IMR-90 (cell line): ENCODE measurements at regions not wholly inside any gene's neighbourhood (a gene's known extent, or its start where the extent isn't known, plus 50 kb on each side); places are given as distances from the start of the nearest gene placed in this dataset.

ENCODE experiments used
- ATAC-seq: fragments of 200-7000 bp; cut with Tn5 transposase; 2 replicates; pipeline ENCODE4 v1.9.1; 2020; ENCODE audit warnings: low read depth, mild to moderate bottlenecking, moderate library complexity
- BruUV-seq: library from RNA; stranded (reverse); fragments of 400-500 nt; replicated peaks from 2 replicates; lab custom pipeline; 2021; lab: Mats Ljungman, UMichigan
- CTCF ChIA-PET: fragments of 300-600 bp; formaldehyde crosslinking; extraction: SDS; loops from one replicate; lab custom pipeline; 2021; ENCODE audit warnings: antibody characterized with exemption; lab: Yijun Ruan, JAX
- POLR2A ChIA-PET: fragments of 300-600 bp; sonication (Branson Sonifier 250); formaldehyde crosslinking; loops from one replicate; lab custom pipeline; 2022; ENCODE audit warnings: antibody characterized with exemption; ENCODE audit not compliant: unreplicated experiment; lab: Charles Lee
- DNase-seq: peaks from one replicate; pipeline ENCODE4 v3.0.0; 2013
- H2AFZ ChIP-seq: replicated peaks from 2 replicates; pipeline ENCODE3; 2013; ENCODE audit warnings: low read length, mild to moderate bottlenecking; ENCODE audit not compliant: poor library complexity
- H2AK5ac ChIP-seq: 2 replicates; pipeline ENCODE4 v1.6.1; 2013; ENCODE audit warnings: low read depth, low read length, inconsistent platforms
- H2AK9ac ChIP-seq: replicated peaks from 2 replicates; pipeline ENCODE3; 2013; ENCODE audit warnings: mild to moderate bottlenecking, low read depth, low read length, moderate library complexity; ENCODE audit not compliant: poor library complexity
- H2BK120ac ChIP-seq: 2 replicates; pipeline ENCODE4 v1.6.1; 2013; ENCODE audit warnings: low read depth, low read length, inconsistent platforms
- H2BK15ac ChIP-seq: 3 replicates; pipeline ENCODE4 v1.6.1; 2013; ENCODE audit warnings: low read depth, low read length, inconsistent platforms
- H2BK20ac ChIP-seq: 2 replicates; pipeline ENCODE4 v1.6.1; 2013; ENCODE audit warnings: low read depth, mild to moderate bottlenecking, inconsistent platforms, low read length, moderate library complexity
- H2BK5ac ChIP-seq: 2 replicates; pipeline ENCODE4 v1.6.1; 2013; ENCODE audit warnings: mild to moderate bottlenecking, low read depth, low read length, inconsistent platforms; ENCODE audit not compliant: poor library complexity, severe bottlenecking
- H3K14ac ChIP-seq: replicated peaks from 2 replicates; pipeline ENCODE4 v1.6.1; 2013; ENCODE audit warnings: low read depth, low read length, inconsistent platforms
- H3K18ac ChIP-seq: 2 replicates; pipeline ENCODE4 v1.6.1; 2013; ENCODE audit warnings: low read depth, low read length, control low read depth
- H3K23ac ChIP-seq: 2 replicates; pipeline ENCODE4 v1.6.1; 2013; ENCODE audit warnings: low read depth, low read length, inconsistent platforms
- H3K27ac ChIP-seq: 2 replicates; pipeline ENCODE4 v1.5.1; 2013; ENCODE audit warnings: mild to moderate bottlenecking, control low read depth, low read length; ENCODE audit not compliant: insufficient read depth
- H3K27me3 ChIP-seq: 2 replicates; pipeline ENCODE4 v1.6.1; 2013; ENCODE audit warnings: low read length; ENCODE audit not compliant: control insufficient read depth, insufficient read depth
- H3K36me3 ChIP-seq: 2 replicates; pipeline ENCODE4 v1.6.1; 2013; ENCODE audit warnings: low read length, mixed read lengths; ENCODE audit not compliant: control insufficient read depth, insufficient read depth
- H3K4ac ChIP-seq: 2 replicates; pipeline ENCODE4 v1.6.1; 2013; ENCODE audit warnings: low read depth, low read length, inconsistent platforms
- H3K4me1 ChIP-seq: 2 replicates; pipeline ENCODE4 v1.6.1; 2013; ENCODE audit warnings: low read length, mixed read lengths; ENCODE audit not compliant: control insufficient read depth, insufficient read depth
- H3K4me2 ChIP-seq: 2 replicates; pipeline ENCODE4 v1.6.1; 2013; ENCODE audit warnings: low read depth, mild to moderate bottlenecking, control low read depth, low read length, moderate library complexity
- H3K4me3 ChIP-seq: 2 replicates; pipeline ENCODE4 v1.5.1; 2013; ENCODE audit warnings: low read depth, mild to moderate bottlenecking, control low read depth, low read length, moderate library complexity; ENCODE audit not compliant: insufficient read depth
- H3K56ac ChIP-seq: 2 replicates; pipeline ENCODE4 v1.6.1; 2013; ENCODE audit warnings: low read length, inconsistent platforms; ENCODE audit not compliant: insufficient read depth; ENCODE audit errors: extremely low read depth
- H3K79me1 ChIP-seq, 2 experiments: 2 replicates each; pipeline ENCODE4 v1.6.1; 2013; ENCODE audit warnings: low read length in 2 of 2, inconsistent platforms in 1 of 2, low read depth in 1 of 2
- H3K9ac ChIP-seq: 2 replicates; pipeline ENCODE4 v1.6.1; 2013; ENCODE audit warnings: low read depth, low read length, control low read depth
- H3K9me1 ChIP-seq: 2 replicates; pipeline ENCODE4 v1.6.1; 2013; ENCODE audit warnings: low read length, inconsistent platforms; ENCODE audit not compliant: insufficient read depth
- H3K9me3 ChIP-seq: 2 replicates; pipeline ENCODE4 v1.6.1; 2013; ENCODE audit warnings: low read length; ENCODE audit not compliant: control insufficient read depth, insufficient read depth
- H4K20me1 ChIP-seq: 2 replicates; pipeline ENCODE4 v1.6.1; 2013; ENCODE audit warnings: low read length, inconsistent platforms; ENCODE audit not compliant: insufficient read depth
- H4K5ac ChIP-seq: 2 replicates; pipeline ENCODE4 v1.6.1; 2013; ENCODE audit warnings: mild to moderate bottlenecking, low read depth, low read length, control low read depth
- H4K8ac ChIP-seq, 2 experiments: 2 replicates each; pipeline ENCODE4 v1.6.1; 2013; ENCODE audit warnings: low read depth in 2 of 2, low read length in 2 of 2, control low read depth in 1 of 2, inconsistent platforms in 1 of 2
- H4K91ac ChIP-seq: 2 replicates; pipeline ENCODE4 v1.6.1; 2013; ENCODE audit warnings: low read depth, low read length, inconsistent platforms; ENCODE audit not compliant: insufficient read depth
- MXI1 ChIP-seq: IDR thresholded peaks from 2 replicates; pipeline ENCODE4 v1.6.1; 2012; ENCODE audit warnings: low read depth, mild to moderate bottlenecking, low read length, moderate library complexity, borderline replicate concordance
- NFE2L2 ChIP-seq: fragments of 150-350 bp; IDR thresholded peaks from 2 replicates; pipeline ENCODE4 v1.6.1; 2016; ENCODE audit warnings: low read depth, mild to moderate bottlenecking, low read length
- POLR2A ChIP-seq: IDR thresholded peaks from 2 replicates; pipeline ENCODE4 v1.6.1; 2012; ENCODE audit warnings: mild to moderate bottlenecking, low read depth, low read length
- RCOR1 ChIP-seq: IDR thresholded peaks from 2 replicates; pipeline ENCODE4 v1.6.1; 2012; ENCODE audit warnings: mild to moderate bottlenecking, low read length, improper control_type of control experiment; ENCODE audit not compliant: insufficient replicate concordance
- WGBS, 2 experiments: methylation state at CpG; one replicate each; pipeline versions ENCODE4 v1.1.5 to v1.1.7; 2013; ENCODE audit warnings: missing lambda C conversion rate in 2 of 2; ENCODE audit not compliant: insufficient read length in 1 of 2; ENCODE audit errors: extremely low coverage in 2 of 2; 5-methylcytosine and 5-hydroxymethylcytosine counted together
- dilution Hi-C: fragments of 300-500 bp; cut with HindIII; formaldehyde crosslinking; loops from one replicate; pipeline ENCODE4 v1.14.3; 2018; ENCODE audit warnings: low sequenced_read_pairs; ENCODE audit not compliant: unreplicated experiment
- in situ Hi-C: fragments of 300-500 bp; cut with MboI; formaldehyde crosslinking; loops from 3 replicates; pipeline ENCODE4 v1.14.3; 2019; ENCODE audit warnings: low sequenced_read_pairs, inconsistent platforms, mixed read lengths
- intact Hi-C: fragments of 100-400 bp; cut with micrococcal nuclease; formaldehyde crosslinking; loops from 2 replicates; pipeline ENCODE4 v1.10.0; 2022

GRCh38 chr2:34848691-34849090, 1249.6 kb upstream of the FAM98A start:
- no peaks in the 10 kb centered on the region for H3K27me3 ChIP-seq
- no peak for DNase-seq
- peaks cover 9% of the 10 kb centered on the region; the same call in 1 of the 2 replicates for H3K9me3 ChIP-seq
- H2BK20ac ChIP-seq, result no peak overlapping the region
- no peaks in the 10 kb centered on the region for H3K36me3 ChIP-seq
- H2BK15ac ChIP-seq, result no peak overlapping the region
- no peak overlapping the region for H3K9ac ChIP-seq
- WGBS, 2 experiments, result no CpG with 5 or more reads among the region's 3 CpGs
- in situ Hi-C loops (no loop called here), intact Hi-C loops (no loop called here), dilution Hi-C loops (no loop called here)
- H2BK5ac ChIP-seq, result no peak overlapping the region
- BruUV-seq, result no TSS peak
- H4K20me1 ChIP-seq, result no peaks in the 10 kb centered on the region
- H3K4ac ChIP-seq, result no peak overlapping the region
- H3K9me1 ChIP-seq, result no peaks in the 10 kb centered on the region
- no peak overlapping the region for H3K56ac ChIP-seq
- H2AK9ac ChIP-seq, result no peak overlapping the region
- ATAC-seq, result no peak
- H2BK120ac ChIP-seq, result no peak overlapping the region
- no peak overlapping the region for H3K4me3 ChIP-seq
- H3K4me1 ChIP-seq, result no peaks in the 10 kb centered on the region
- H2AFZ ChIP-seq, result no peak overlapping the region
- H3K14ac ChIP-seq, result no peak overlapping the region
- no peak overlapping the region for H3K27ac ChIP-seq
- no peak overlapping the region for H3K23ac ChIP-seq
- ChIA-PET POLR2A (interaction anchor here (0.6 kb wide), 1 partner anchor 17 kb away, joined by 3 read pairs; no protein-coding TSS in a partner anchor), CTCF (no interaction called here)
- no peak overlapping the region for H4K91ac ChIP-seq
- TF ChIP-seq POLR2A (no peak), NFE2L2 (no peak), MXI1 (no peak), RCOR1 (no peak)
- no peak overlapping the region for H2AK5ac ChIP-seq
- H3K79me1 ChIP-seq, result no peaks in the 10 kb centered on the region
- H3K4me2 ChIP-seq, result no peak overlapping the region
- no peak overlapping the region for H3K18ac ChIP-seq
- H4K5ac ChIP-seq, result no peak overlapping the region
- H4K8ac ChIP-seq, result no peak overlapping the region
